ENCODE measurements at regions not wholly inside any gene's neighbourhood (a gene's known extent, or its start where the extent isn't known, plus 50 kb on each side); places are given as distances from the start of the nearest gene placed in this dataset.
"Not testable (repeated sequence)": the region's sequence is repeated elsewhere in the genome, so short reads cannot be mapped to it uniquely, and the experiment has no call there.

GRCh38 chr7:35910621-35911020, 109.8 kb downstream of the SEPTIN7 start:
- not testable (repeated sequence) for DNase-seq

GRCh38 chr7:35913350-35913749, 112.5 kb downstream of the SEPTIN7 start:
- not testable (repeated sequence) for DNase-seq

DNA sequence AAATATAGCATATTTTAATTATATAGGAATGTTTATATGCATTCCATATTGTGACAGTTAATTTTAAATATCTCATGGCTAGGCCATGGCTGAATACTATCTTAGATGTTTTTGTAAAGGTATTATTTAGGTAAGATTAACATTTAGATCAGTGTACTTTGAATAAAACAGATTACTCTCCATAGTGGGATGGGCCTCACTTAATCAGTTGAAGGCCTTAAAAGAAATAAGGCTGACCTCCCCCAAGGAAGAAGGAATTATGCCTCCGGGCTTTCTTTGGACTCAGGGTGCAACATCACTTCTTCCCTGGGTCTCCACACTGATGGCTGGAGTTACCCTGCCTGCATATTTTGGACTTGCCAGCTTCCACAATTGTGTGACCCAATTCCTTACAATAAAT, 113.4 kb downstream of the SEPTIN7 start:
- DNase-seq, result not testable (repeated sequence)

DNA sequence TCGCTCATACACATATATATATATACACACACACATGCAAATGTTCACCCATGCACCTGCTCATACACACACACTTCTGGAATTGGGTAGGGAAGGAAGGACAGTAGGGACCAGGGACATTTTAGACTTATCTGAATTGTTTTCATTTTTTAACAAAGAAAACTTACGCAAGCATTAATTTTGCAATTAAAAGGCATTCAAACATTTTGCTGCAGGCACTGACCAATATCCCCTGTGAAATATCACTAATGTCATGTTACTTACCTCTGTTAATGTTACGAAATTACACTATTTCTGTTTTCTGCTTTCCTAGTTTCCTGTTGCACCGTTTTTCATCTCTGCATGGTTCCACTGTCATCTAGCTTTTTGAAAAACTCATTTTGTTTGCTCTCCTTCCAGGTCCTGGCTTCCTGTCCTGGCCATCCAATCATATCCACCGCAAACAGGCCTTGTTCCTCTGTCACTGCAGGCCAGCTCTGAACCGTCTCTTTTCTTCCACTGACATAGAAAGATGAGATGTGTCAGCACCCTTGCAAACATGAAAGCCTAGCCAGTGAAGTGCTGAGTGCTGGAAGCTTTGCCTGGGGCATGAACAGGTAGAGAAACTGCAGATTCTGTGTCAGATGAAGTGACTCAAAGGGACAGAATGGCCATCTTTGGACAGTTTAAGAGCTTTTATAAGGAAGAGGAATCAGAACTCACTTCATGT, 114.5 kb downstream of the SEPTIN7 start:
- DNase-seq, result not testable (repeated sequence)

- not testable (repeated sequence) for DNase-seq
Measured at GRCh38 chr7:35918217-35918616, 117.4 kb downstream of the SEPTIN7 start.

- not testable (repeated sequence) for DNase-seq
Measured at GRCh38 chr7:35919607-35920006, 118.8 kb downstream of the SEPTIN7 start.

DNA sequence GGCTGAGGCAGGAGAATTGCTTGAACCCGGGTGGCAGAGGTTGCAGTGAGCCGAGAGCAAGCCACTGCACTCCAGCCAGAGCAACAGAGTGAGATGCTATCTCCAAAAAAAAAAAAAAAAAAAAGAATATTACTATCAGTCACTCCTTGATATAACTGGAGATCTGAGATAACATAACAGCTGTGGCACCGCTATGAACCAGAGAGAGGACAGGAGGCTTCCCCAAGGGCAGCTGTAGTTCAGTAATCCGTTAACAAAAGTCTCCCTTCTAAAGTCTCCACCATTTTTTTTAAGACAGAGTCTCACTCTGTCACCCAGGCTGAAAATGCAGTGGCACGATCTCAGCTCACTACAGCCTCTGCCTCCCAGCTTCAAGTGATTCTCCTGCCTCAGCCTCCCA, 120.5 kb downstream of the SEPTIN7 start:
- DNase-seq, result not testable (repeated sequence)

GRCh38 chr7:35924668-35925067, 123.8 kb downstream of the SEPTIN7 start:
- not testable (repeated sequence) for DNase-seq

DNA sequence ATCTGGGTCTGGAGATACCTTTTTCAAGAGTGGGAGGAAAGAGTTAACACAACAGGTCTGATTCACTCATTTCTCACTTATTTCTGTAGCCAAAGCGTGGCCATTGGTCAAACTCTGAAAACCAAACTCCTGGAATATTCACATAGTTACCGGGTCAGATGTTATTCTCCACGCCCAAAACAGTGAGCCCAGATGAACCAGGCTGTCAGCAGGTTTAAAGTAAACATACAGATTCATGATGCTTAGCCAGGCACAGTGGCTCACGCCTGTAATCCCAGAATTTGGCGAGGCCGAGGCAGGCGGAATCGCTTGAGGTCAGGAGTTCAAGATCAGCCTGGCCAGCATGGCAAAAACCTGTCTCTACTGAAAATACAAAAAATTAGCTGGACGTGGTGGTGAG, 126.1 kb downstream of the SEPTIN7 start:
- not testable (repeated sequence) for DNase-seq

GRCh38 chr7:35931134-35931533, 130.3 kb downstream of the SEPTIN7 start:
- not testable (repeated sequence) for DNase-seq

- DNase-seq, result not testable (repeated sequence)
Measured at GRCh38 chr7:35931551-35931950, 130.7 kb downstream of the SEPTIN7 start.

- DNase-seq, result not testable (repeated sequence)
Measured at GRCh38 chr7:35940695-35941094, 139.8 kb downstream of the SEPTIN7 start.

DNA sequence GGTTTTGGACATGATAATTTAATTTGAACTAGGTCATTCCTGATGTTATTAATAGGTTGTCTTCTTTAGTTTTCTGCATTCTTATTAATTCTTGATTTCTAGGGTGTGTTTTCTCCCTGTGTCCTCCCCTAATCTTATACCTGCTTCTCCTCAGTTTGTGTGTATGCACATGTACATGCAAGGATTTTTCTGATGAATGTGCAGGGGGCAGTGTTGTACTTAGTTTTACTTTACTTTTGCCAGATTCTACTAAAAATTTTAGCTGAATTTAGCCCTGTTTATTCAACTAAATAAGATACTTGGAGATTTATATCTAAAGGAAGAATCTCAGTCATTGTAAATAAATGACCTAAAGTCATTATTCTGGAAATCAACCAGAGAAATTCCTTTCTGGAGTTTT, 144.8 kb downstream of the SEPTIN7 start:
- DNase-seq, result not testable (repeated sequence)

- not testable (repeated sequence) for DNase-seq
Measured at GRCh38 chr7:35955735-35956134, 154.9 kb downstream of the SEPTIN7 start.

- DNase-seq, result not testable (repeated sequence)
Measured at GRCh38 chr7:35956988-35957387, 156.1 kb downstream of the SEPTIN7 start.

DNA sequence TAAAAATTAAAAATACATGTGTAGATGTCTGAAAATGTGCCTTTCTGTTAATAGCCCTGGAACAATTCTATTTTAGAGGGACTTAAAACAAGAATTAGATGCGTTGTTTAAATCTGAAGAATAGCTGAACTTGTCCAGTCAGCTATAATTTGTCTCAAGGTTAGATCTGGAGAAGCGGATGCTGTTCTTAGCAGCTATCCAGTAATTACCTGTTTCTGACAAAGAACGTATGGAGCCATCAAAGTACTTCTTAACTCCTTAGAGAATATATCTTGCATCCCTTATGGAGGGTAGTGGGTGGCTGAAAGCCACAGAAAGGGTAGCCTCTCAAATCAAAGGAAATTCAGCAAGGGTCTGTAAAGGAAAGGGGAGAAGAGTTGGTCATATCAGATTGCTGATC, 160.4 kb downstream of the SEPTIN7 start:
- not testable (repeated sequence) for DNase-seq

DNA sequence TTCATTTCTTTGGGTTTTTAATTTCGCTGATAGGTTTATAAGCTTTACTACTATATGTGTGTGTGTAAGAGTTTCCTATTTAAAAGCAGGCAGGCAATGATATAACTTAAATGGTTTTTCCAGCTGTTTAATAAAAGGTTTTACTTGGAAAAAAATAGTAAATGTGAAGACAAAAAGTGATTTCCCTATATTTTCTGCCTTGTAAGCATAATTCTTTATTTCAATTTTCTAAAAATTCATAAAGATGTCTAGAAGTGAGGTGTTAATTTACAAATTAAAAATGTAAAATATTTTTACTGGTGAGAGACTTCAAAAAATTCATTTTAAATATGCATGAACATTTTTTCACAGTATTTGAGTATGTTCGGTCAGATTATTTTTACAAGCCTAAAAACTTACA, 161.8 kb downstream of the SEPTIN7 start:
- DNase-seq, result not testable (repeated sequence)

GRCh38 chr7:35967366-35968139, 166.7 kb downstream of the SEPTIN7 start:
- DNase-seq, result no peak

DNA sequence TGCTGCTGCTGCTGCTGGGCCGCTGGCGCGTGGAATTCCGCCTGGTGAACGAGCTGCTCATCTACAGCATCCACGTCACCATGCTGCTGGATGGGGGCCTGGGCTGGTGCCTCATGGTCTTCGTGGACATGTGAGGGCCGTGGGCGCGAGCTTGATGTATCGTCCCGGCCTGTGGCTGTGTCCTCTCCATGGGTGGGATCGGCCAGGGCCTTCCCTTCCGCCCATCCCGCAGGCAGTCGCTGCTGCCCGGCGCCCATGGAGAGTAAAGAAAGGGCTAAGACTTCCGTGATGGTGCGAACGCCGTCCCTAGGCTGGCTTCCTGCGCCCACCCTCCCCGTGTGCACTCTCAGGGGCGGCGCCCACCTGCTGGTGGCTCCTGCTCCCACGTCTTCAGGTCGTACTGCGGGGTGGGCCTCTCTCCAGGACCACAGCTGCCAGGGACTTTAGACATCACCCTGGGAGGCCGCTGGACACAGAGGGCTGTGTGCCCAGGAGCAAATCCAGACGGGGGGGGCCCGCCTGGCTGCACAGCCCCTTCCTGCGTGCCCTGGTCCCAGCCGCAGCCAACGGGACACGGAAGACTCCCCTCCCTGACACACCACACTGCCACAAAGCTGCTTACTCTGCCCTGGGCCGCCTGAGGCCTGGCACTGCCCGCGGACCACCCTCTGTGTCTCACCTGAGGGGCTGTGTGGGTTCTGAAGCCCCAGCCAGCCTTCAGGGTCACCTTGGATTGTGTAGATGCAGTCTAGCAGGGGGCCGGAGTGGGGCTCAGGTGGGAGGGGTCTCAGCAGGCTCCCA, 167.5 kb downstream of the SEPTIN7 start:
- DNase-seq, result no peak

- DNase-seq, result no peak
Measured at GRCh38 chr7:35969066-35969465, 168.2 kb downstream of the SEPTIN7 start.

GRCh38 chr7:35970458-35970857, 169.6 kb downstream of the SEPTIN7 start:
- no peak for DNase-seq

- DNase-seq, result peak; percentile 8
Measured at GRCh38 chr7:35971133-35971891, 170.5 kb downstream of the SEPTIN7 start.

Measured in activated CD4-positive, alpha-beta T cell treated with anti-CD3 and anti-CD28 coated beads, Interleukin-10, Interleukin-2, amounts not matched to agents 100 ng/mL and 50 ng/mL, durations not matched to agents 16 hours and 8 hours (primary cell).